Endothelial cell of umbilical vein (primary cell): ENCODE measurements at regions not wholly inside any gene's neighbourhood (a gene's known extent, or its start where the extent isn't known, plus 50 kb on each side); places are given as distances from the start of the nearest gene placed in this dataset.

ENCODE experiments used
- CTCF ChIP-seq, 2 donors: IDR thresholded peaks; 1 replicate in 1 of 2; 2 replicates in 1 of 2; pipeline ENCODE4 v1.5.1; 2011; ENCODE audit warnings: low read length in 2 of 2, mild to moderate bottlenecking in 2 of 2, moderate library complexity in 2 of 2, control low read depth in 1 of 2, inconsistent platforms in 1 of 2, low read depth in 1 of 2; ENCODE audit not compliant: insufficient read depth in 1 of 2; ENCODE audit errors: extremely low read depth in 1 of 2
- GATA2 ChIP-seq: IDR thresholded peaks from 2 replicates; pipeline ENCODE4 v1.7.0; 2011; ENCODE audit warnings: low read depth, mild to moderate bottlenecking, moderate library complexity, mixed read lengths, low read length; ENCODE audit not compliant: insufficient read length, insufficient read depth
- POLR2A ChIP-seq: IDR thresholded peaks from 2 replicates; pipeline ENCODE4 v1.6.1; 2012; ENCODE audit warnings: low read depth, mild to moderate bottlenecking, control low read depth, low read length
- POLR2AphosphoS5 ChIP-seq: IDR thresholded peaks from 2 replicates; pipeline ENCODE4 v1.6.1; 2012; ENCODE audit warnings: low read depth, mild to moderate bottlenecking, control low read depth, low read length, moderate library complexity; ENCODE audit not compliant: insufficient read depth

GRCh38 chr18:75491361-75491760, 63.9 kb upstream of the SMIM21 start:
- TF ChIP-seq CTCF (IDR thresholded peaks at IDR 0.05; ENCODE audit: extremely low read depth in 1 of 2, insufficient read depth in 1 of 2, low read depth in 1 of 2, low read length in 2 of 2) (no peak), POLR2A (no peak), GATA2 (no peak), POLR2AphosphoS5 (no peak)
